Lower leg skin (tissue), 3 donors: ENCODE measurements at regions not wholly inside any gene's neighbourhood (a gene's known extent, or its start where the extent isn't known, plus 50 kb on each side); places are given as distances from the start of the nearest gene placed in this dataset.

ENCODE experiments used
- POLR2A ChIP-seq, 2 donors: fragments of 450-650 bp; IDR thresholded peaks; one replicate each; pipeline ENCODE4 v1.6.1; 2016 to 2017; ENCODE audit warnings: antibody characterized with exemption in 2 of 2, mild to moderate bottlenecking in 1 of 2, moderate library complexity in 1 of 2
- TF ChIP-seq, protein P1 (sequence below), 3 donors: fragments of 450-650 bp; IDR thresholded peaks; one replicate each; pipeline ENCODE4 v1.5.1; 2016; ENCODE audit warnings: antibody characterized with exemption in 3 of 3, mild to moderate bottlenecking in 3 of 3, moderate library complexity in 2 of 3

DNA sequence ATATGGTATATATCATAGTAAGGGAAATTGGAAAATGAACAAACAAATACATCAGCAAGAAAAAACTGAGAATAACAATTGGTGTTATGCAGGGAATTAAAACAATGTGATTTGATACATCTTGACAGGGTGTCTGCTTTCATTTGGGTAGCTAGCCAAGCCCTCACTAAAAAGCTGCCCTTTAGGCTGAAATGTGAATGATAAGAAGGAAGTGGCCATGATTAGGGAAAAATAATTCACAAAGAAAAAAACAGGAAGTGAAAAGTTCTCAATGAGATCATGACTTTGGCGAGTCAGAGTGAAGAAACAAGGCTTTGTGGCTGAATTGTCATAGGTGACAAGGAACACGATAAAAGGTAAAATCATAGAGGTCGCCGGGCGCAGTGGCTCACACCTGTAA is 675.8 kb upstream of the SLIT2 start:
- no peak for TF ChIP-seq POLR2A (IDR thresholded peaks at IDR 0.05)
- TF ChIP-seq, protein P1, sequence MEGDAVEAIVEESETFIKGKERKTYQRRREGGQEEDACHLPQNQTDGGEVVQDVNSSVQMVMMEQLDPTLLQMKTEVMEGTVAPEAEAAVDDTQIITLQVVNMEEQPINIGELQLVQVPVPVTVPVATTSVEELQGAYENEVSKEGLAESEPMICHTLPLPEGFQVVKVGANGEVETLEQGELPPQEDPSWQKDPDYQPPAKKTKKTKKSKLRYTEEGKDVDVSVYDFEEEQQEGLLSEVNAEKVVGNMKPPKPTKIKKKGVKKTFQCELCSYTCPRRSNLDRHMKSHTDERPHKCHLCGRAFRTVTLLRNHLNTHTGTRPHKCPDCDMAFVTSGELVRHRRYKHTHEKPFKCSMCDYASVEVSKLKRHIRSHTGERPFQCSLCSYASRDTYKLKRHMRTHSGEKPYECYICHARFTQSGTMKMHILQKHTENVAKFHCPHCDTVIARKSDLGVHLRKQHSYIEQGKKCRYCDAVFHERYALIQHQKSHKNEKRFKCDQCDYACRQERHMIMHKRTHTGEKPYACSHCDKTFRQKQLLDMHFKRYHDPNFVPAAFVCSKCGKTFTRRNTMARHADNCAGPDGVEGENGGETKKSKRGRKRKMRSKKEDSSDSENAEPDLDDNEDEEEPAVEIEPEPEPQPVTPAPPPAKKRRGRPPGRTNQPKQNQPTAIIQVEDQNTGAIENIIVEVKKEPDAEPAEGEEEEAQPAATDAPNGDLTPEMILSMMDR (IDR thresholded peaks at IDR 0.05): no peak
